Tongue (tissue), 1 donor: ENCODE measurements at regions not wholly inside any gene's neighbourhood (a gene's known extent, or its start where the extent isn't known, plus 50 kb on each side); places are given as distances from the start of the nearest gene placed in this dataset.

Experiments
- DNase-seq: peaks from one replicate; pipeline ENCODE4 v3.0.0-alpha.2; 2015

DNA sequence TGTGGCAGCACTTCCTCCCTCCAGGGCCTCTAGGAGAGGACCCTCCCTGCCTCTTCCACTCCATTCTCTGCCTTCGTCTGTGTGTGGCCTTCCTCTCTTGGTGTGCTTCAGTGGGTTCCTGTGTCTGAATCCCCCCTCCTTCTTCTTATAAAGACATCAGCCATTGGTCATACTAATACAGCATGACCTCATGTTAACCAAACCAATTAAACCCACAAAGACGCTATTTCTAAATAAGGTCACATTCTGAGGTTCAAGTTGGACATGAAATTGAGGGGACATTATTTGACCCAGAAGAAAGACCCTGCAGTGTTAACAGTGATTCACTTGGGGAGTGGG is 398.6 kb downstream of the SHANK2 start:
- no peak for DNase-seq

DNA sequence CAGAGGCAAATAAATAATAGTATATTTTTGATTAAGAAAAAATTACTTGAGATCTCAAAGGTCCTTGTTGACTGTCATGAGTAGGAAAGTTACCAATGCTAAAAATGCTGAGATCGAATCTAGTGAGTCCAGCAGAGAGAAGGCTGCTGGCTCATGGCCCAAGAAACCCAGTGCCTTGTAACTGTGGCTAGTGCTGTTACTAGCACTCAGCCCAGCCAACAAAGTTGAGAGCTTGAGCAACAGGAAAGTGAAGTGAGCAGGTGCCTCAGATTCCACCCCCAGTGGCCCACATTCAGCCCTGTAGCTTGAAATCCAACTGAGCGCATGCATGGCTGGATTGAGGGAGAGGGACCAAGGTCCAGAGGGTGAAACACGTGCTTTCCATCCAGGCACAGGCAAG is 398.2 kb downstream of the SHANK2 start:
- DNase-seq, result no peak

DNA sequence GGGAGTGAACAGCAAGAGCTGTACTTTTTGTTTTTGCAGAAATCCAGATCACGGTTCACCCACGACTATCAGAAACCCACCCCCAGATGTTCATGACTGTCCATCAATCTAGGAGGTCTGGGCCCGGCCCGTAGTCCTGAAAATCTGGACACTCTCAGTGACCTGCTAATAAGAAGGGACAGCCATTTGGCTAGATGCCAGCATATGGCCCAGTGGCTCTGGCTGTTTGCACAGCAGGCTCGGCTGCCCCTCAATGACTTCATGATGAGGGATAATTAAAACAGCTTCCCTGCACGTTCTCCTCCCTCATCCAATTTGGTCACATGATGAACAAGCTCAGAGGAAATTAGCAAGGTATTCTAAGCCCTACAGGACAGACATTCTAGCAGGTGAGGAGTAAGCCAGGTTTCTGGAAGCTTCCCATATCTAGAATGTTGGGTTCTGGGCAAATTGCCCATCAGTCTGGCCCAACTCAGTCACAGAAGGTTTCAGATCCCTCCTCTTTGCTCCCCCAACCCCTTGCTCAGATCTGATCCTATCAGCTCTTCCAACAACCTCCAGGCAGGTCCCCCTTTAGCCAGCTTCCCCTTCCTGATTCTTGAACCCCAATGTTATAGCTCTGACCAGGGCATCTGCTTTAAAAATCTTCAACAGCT is 397.3 kb downstream of the SHANK2 start:
- peak; percentile 42 for DNase-seq

DNA sequence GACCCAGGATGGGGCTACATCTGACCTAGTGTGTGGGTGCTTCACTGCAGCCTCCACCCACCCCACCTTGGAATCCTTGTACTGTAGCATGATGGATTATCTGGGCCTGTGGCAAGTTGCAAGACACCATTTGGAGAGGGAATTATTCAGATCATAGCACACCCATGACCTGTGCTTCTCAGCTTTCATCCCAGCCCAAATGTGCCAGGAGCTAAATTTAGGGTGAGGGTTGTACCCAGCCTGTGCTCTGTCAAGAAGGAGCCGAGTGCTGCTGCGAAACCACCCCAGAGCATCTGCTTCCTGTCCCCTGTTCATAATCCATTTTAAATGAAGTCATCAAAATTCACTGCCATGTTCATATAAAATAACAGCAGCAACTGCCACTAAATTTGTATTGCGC is 394.5 kb downstream of the SHANK2 start:
- DNase-seq, result peak; percentile 34

DNA sequence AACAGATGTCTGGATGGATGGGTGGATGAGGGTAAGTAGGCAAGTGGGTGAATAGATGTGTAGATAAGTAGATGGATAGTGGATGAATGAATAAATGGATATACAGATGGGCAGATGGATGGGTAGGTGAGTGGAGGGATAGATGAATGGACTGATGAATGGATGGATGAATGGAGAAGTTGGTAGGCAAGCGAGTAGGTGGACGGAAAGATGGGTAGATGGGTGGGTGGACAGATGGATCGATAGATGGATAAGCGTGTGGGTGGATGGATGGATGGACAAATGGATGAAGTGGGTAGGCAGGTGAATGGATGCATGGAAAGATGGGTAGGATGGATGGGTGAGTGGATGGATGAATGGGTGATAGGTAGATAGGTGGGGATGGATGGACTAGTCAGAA is 393.2 kb downstream of the SHANK2 start:
- no peak for DNase-seq

DNA sequence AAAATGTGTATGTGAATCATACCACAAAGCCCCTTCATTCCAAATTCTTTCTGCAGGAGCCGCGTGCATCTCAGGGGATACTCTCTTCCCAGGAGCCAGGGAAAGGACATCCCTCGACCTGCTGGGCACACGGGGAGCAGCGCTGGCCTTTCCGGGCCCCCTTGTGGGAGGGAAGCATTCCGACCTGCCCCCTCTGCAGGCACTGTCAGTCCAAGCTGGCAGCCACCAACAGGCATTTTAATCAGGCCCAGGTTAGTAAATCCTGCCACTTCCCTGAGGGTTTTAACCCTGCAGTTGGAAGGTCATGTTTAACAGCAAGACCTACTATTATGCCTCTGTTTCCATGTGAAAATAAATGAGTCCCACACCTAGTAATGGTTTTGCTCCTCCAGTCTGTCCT is 391.5 kb downstream of the SHANK2 start:
- no peak for DNase-seq

DNA sequence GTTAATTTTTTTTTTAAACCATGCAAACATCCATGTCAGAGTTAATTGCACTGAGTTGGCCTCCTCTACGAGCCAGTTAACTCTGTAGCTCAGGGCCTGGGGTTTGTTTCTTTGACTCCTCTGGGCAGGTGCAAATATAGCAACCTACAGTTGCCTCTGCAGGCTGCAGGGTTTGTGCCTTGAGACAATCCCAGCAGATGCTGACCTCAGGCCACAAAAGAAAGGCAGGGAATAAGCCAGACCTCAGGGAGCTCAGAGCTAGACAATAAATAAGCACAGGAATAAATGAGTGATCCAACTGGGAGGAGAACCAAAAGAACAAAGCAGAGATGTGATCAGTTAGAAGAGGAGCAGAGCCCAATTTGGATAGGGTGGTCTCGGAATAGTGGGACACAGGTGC is 390.8 kb downstream of the SHANK2 start:
- DNase-seq, result no peak

DNA sequence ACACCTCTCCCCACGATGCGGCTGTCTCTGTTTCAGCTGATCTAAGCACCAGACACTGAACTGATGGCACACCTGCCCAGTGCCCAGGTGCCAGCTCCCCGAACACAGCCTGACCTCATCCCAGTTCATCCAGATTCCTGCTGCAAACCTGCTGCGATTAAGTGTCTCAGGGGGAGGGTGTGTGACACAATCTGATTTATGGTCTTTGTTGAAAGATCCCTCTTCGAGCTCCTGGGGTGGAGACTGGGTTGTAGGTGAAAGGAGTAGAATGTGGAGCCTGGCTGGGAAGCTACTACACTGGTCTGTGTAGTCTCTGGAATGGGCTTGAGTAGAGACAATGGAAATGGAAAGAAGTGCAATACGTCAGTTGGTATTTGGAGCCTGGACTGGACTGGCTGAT is 390.3 kb downstream of the SHANK2 start:
- no peak for DNase-seq

DNA sequence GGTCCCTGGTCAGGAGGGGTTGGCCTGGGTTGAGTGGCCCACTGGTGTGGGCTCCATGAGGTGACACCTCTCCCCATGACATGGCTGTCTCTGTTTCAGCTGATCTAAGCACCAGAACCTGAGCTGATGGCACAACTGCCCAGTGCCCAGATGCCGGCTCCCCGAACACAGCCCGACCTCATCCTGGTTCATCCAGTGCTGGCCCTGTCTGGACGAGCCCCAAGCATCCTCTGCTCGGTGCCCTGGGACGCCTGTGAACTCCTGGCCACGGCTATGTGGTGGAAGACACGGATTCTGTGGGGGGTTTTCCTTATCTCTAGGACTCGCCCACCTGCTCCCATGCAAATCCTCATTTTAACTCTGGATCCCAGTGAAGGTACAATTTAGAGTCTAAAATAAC is 389.2 kb downstream of the SHANK2 start:
- DNase-seq, result no peak

DNA sequence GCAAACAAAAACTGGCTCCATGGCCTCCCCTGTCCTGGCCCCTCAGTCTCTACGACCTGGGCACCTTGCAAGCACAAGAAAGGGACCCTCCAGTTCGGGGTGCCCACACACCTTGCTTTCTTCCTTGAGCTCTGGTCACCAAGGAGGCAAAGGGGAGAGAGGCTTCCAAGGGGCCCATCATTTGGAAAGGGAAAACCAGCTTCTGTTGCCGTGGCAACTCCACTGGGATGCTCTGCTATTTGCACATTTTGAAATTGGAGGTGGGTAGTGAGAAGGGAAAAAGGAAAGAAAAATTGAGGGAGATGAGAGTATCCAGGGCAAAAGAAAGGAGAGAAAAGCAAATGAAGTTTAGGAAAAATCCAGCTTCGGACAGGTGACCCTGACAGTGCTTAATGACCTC is 388.4 kb downstream of the SHANK2 start:
- DNase-seq, result no peak

DNA sequence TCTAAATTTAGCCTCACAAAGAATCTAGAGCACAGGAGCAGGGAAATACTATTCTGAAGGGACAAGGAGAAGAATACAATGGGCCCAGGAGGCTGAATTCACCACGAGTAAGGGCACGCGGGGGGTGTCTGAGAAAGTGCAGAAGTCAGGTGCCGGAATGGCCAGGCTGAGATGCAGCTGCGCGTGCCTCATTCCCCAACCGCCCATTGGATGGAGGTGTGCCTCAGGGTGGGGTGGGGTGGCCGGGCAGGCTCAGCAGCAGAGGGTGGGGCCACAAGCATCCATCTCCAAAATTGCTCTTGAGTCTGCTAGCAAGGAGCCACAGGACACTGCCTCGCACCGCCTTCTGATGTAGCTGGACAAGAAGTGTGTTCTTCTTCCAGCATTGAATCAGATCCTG is 387.0 kb downstream of the SHANK2 start:
- no peak for DNase-seq

DNA sequence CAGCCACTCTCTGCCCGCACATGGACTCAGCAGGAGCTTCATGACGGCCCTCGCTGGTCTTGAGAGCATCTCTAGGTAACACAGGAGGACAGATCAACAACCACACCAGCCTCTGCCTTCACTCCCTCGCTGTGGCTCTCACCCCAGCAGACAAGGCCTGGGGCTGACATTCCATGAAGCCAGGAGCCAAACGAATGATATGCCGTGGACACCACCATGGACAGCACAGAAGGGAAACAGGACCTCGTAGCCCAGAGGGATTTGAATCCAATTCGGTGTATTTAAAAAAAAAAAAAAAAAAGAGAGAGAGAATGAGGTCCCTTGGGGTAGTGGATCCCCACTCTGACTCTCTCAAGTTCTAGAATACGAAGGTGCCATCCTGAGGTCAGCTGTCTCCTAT is 385.5 kb downstream of the SHANK2 start:
- no peak for DNase-seq

DNA sequence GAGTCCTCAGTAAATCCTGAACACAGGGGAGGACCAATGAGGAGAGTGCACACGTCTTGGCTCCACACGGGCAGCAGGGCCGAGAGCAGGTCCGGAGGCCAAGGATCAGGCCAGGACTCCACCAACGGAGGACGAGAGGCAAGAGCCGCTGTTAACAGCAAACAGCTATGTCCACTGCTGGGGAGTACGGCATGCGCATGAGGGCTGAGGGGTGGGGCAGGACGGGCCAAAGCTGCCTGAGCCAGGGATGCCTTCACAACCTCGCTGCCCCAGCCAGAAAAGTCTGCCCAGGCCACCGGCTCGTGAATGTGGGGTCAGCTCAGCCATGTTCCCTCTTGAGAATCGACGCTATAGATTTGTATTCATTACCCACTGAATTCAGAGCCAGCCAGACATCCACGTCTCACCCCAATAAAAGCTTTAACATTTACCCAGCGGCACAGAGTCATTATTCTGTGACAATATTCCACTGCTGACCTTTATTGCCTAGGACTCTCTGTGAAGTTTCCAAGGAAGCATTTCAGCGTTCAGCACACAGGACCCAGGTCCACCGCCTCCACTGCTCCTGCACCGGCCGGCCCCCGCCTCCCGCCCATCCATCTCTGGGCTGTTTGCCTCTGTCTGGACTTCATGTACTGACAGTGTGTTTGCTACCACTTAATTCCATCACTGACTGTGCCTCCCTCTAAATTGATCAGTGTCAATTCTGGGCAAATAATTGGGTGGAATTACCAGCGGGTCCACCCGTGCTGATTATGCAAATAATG is 384.9 kb downstream of the SHANK2 start:
- no peak for DNase-seq

DNA sequence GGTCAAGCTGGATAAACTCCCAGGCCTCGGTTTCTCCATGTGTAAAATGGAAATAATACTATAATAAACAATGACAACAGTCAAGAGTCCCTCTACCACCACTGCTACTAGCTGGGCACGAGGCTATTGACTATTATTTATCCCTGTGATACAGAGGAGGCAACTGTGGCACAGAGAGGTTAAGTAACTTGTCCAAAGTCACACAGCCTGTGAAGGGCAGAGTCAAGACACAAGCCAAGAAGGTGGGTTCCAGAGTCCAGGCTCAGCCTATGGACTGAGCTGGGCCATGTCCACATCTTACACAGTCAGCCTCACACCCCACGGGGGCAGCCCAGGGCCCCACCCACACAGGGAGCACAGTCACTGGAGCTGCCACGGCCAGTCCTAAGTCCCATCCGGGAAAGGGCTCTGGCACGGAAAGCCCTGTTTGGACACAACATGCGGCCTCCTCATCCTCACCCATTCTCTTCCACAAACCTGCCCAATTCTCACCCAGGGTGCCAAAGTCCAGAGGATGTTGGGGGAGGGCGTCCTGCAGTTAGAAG is 384.0 kb downstream of the SHANK2 start:
- DNase-seq, result no peak

DNA sequence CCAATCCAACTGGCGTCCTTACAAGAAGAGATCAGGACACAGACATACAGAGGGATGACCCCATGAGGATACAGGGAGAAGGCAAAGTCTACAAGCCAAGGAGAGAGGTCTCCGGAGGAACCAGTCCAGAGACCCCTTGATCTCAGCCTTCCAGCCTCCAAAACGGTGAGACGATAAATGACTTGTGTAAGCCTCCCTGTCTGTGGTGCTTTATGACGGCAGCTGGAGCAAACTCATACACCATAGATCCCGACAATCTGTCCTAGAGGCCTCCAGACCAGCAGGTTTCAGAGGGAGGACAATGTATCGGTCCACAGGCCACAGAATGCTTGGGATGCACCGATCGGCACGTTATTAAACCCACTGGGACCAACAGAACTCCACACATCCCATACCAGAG is 383.3 kb downstream of the SHANK2 start:
- DNase-seq, result no peak

DNA sequence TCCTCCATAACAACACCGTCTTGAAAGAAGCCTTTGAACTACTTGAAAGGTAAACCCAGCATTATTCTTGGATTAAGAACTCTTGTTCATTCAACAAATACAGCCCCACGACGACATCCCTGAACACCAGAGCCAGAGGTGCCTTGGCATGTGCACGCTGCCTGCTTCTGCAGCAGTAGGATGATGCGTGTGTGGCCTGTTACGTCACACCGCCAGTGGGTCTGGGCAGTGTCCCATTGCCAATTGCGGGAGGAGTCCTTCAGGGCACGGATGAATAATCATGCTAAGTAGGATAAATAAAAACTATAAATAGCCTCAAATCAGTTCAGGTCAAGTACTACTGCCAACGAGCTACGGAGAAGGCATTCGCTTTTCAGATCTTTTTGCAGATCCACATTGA is 380.5 kb downstream of the SHANK2 start:
- peak; percentile 60 for DNase-seq

DNA sequence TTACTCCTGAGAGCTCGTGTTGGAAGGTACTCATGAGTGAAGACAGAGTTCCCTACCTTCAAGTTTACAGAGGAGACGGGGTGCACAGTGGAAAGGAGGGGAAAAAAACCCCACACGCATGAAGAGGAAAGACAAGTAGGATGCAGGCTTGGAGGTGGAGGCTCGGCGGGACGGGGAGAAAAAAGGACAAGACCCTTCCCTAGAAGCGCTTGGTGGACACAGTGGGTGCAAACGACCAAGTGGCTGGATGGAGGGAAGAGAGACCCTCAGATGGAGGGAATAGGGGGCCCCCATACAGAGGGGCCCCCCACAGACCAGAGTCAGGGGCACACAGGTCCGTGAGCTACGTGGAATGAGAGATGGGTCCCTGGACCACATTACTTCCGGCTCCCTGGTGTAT is 380.1 kb downstream of the SHANK2 start:
- DNase-seq, result no peak

DNA sequence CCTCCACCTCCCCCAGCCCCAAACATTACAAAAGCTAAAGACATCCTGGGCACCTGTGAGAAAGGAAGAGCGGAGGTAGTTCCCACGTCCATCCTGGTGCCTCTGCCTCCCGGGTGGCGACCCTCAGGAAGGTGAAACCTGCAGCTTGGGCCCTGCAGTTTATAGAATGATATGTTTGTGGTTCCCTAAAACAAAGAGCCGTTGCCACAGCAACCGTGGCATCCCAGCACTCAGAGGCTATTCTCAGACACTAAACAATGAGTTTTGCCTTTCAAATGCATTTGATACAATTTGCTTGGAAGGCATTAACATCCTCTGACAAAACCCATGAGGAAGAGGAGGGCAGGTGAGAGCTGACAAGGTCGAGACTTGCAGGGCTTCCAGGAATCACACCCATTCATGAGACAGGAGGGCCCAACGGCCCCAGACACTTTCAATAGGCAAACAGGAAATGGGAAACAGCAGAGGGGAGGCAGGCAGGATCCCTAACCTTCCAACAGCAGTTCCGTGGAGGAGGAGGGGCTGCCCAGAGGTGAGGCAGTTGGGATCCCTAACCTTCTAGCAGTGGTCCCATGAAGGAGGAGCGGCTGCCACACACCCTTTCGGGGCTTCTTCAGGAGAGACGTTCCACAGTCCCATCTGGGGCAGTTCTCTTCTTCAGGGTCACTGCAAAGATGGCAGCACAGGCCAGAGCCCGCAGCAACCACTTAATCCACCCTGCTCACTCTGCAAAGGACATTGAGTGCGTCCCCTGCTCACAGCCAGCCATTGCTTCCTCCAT is 379.2 kb downstream of the SHANK2 start:
- peak; percentile 42 for DNase-seq

DNA sequence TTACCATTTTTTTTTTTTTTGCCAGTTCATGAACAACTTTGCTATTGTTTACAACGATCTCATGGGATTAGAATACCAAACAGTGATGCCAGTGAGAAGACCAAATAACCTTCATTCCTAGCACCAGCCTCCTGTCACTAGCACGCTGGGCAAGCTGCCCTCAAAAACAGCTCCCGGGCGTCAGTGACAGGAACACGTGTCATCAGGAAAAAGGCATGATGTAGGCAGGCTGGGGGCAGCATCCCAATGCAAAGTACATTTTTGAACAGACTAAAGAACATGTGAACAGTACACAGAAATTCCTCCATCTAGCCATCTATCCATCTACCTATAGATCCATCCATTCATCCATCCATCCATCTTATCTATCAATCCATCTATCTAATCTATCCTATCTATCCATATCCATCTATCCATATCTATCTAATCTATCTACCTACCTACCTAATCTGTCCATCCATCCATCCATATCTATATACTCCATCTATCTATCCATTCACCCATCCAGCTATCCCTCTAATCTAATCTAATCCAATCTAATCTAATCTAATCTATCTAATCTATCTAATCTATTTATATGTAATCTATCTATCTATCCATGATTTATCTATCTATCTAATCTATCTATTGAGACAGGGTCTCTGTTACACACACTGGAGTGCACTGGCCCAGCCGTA is 378.5 kb downstream of the SHANK2 start:
- peak; percentile 65 for DNase-seq

DNA sequence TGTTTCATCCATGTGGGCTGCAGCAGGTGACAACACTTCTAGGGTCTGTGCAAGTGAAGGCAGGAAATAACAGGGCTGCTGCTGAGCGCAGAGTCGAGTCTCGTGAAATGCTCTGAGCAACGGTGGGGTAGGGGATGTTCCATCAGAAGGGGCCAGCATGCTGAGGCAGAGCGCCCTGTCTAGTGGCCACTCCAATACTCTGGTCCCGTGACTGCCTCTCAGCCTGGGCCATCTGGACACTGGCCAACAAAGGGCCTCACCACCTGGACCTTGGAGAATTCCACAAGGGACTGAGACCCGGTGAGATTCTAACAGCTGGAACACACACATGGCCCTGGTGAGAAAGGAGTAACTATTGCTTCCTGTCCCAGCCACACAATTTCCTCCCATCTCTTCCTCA is 375.7 kb downstream of the SHANK2 start:
- no peak for DNase-seq

DNA sequence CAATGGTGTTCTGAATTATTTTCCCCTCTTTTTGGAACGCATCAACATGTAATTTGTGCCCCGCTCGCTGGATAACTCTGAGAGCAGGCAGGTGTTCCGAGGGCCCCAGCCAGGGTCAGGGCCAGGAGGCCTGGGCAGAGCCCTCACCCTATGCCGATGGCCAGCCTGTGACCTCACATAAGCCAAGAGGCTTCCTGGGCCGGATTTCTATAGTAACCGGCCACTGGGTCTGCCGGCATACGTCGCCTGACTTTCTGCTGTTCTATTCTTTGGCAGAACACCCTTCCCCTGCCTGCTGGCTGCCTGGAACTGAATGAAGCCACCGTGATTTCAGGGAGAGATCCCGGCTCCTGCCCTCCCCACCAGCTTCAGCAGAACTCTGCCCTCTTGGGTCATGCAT is 375.2 kb downstream of the SHANK2 start:
- no peak for DNase-seq

DNA sequence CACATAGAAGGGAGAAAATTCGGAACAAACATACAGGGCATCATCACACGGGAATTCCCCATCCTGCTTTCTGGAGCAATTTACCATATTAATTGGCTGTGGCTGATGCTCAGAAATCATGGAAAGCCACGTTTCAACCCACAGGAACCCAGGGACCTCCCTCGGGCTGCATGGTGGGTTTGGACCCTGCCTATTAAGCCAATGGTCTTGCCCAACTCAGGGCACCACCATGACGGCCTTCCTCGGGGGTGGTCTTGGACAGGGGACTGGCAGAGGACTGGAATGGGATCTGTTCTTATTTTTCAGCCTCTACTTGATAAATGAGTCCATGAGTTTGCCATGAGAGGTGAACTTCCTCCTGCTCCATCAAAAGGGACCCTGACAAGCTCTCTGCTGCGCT is 374.0 kb downstream of the SHANK2 start:
- DNase-seq, result no peak
